22Rv1 (cell line): ENCODE measurements at regions not wholly inside any gene's neighbourhood (a gene's known extent, or its start where the extent isn't known, plus 50 kb on each side); places are given as distances from the start of the nearest gene placed in this dataset.

ENCODE experiments used
- CTCF ChIP-seq: fragments of 450-650 bp; IDR thresholded peaks from 2 replicates; pipeline ENCODE4 v1.5.1; 2017; ENCODE audit warnings: mild to moderate bottlenecking
- ZFX ChIP-seq: fragments of 450-650 bp; IDR thresholded peaks from 2 replicates; pipeline ENCODE4 v1.6.1; 2017; ENCODE audit warnings: antibody characterized with exemption, borderline replicate concordance

GRCh38 chr20:48293671-48294070, 508.4 kb upstream of the SULF2 start:
- TF ChIP-seq CTCF, result no peak
- TF ChIP-seq ZFX, result no peak
